ENCODE measurements at regions not wholly inside any gene's neighbourhood (a gene's known extent, or its start where the extent isn't known, plus 50 kb on each side); places are given as distances from the start of the nearest gene placed in this dataset.
"Not testable (repeated sequence)": the region's sequence is repeated elsewhere in the genome, so short reads cannot be mapped to it uniquely, and the experiment has no call there.

DNA sequence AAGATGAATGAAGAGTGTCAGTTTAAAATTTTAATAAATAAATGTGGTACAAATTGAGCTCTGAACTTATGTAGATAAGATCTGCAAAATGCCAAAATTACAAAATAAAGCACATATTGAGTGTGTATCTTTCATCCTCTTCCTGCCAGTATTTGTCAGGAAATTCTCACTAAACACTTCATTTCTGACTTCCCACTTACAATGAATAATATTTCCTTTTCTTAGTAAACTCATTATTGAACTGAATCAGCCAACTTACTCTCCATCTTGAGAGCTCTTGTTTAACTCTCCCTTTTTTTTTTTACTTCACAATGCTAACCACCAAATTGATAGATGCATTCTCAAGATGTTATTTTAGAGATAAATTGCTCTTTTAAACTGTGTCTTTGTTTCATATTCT is 1230.2 kb downstream of the JRKL start:
- Histone ChIP-seq H3K36me3 (replicated peaks; ENCODE audit: low read depth, low read length) (no peaks in the 10 kb centered on the region), H3K9ac (ENCODE audit: low read length) (no peak overlapping the region), H3K27ac (ENCODE audit: low read length) (no peak overlapping the region), H3K4me1 (ENCODE audit: low read length) (peaks cover 12% of the 10 kb centered on the region), H3K9me3 (ENCODE audit: insufficient read depth, low read length) (0 out of 2 replicates have a peak, but pooled peaks cover 7% of the 10 kb centered on the region), H2AFZ (ENCODE audit: low read depth, low read length) (no peak overlapping the region), H3K4me3 (ENCODE audit: low read length) (no peak overlapping the region), H3K4me2 (ENCODE audit: low read length) (no peak overlapping the region), H3K79me2 (ENCODE audit: low read length) (no peaks in the 10 kb centered on the region), H3K27me3 (ENCODE audit: low read depth, low read length) (no peaks in the 10 kb centered on the region), H4K20me1 (ENCODE audit: insufficient read depth, low read length) (no peaks in the 10 kb centered on the region)
- TF ChIP-seq EZH2phosphoT487 (IDR thresholded peaks at IDR 0.05; ENCODE audit: low read depth), result no peak
- TF ChIP-seq CTCF (IDR thresholded peaks at IDR 0.05; ENCODE audit: low read depth, low read length), result no peak

GRCh38 chr11:97621282-97621681 is 1231.5 kb downstream of the JRKL start:
- no peak overlapping the region for H3K9ac ChIP-seq (ENCODE audit: low read length)
- no peaks in the 10 kb centered on the region for H3K27me3 ChIP-seq (ENCODE audit: low read depth, low read length)
- no peak overlapping the region for H2AFZ ChIP-seq (ENCODE audit: low read depth, low read length)
- H3K9me3 ChIP-seq (ENCODE audit: insufficient read depth, low read length), result 0 out of 2 replicates have a peak, but pooled peaks cover 7% of the 10 kb centered on the region
- H3K27ac ChIP-seq (ENCODE audit: low read length), result no peak overlapping the region
- no peak overlapping the region for H3K4me3 ChIP-seq (ENCODE audit: low read length)
- no peaks in the 10 kb centered on the region for H4K20me1 ChIP-seq (ENCODE audit: insufficient read depth, low read length)
- H3K4me1 ChIP-seq (ENCODE audit: low read length), result peaks cover 12% of the 10 kb centered on the region
- TF ChIP-seq CTCF (IDR thresholded peaks at IDR 0.05; ENCODE audit: low read depth, low read length), result no peak
- no peak for TF ChIP-seq EZH2phosphoT487 (IDR thresholded peaks at IDR 0.05; ENCODE audit: low read depth)
- H3K4me2 ChIP-seq (ENCODE audit: low read length), result no peak overlapping the region
- no peaks in the 10 kb centered on the region for H3K79me2 ChIP-seq (ENCODE audit: low read length)
- no peaks in the 10 kb centered on the region for H3K36me3 ChIP-seq (replicated peaks; ENCODE audit: low read depth, low read length)

DNA sequence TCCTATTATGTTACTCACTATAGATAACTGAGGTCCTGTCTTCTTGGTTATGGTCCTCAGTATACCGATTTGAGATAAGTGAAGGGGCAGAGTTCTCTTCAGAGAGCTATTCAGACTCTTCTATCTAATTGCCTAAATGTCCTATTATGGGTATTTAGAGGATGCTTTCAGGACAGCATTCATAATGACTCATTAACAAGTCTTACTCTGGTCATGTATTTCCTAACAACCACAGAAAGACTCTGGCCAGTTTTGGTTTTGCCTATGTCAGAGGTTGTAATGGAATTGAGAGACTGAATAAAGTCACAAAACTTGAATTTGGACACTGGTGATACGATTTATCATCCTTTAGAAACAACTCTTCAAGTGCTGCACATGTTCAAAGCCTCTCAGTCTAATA is 1233.0 kb downstream of the JRKL start:
- Histone ChIP-seq H4K20me1 (ENCODE audit: insufficient read depth, low read length) (no peaks in the 10 kb centered on the region), H2AFZ (ENCODE audit: low read depth, low read length) (no peak overlapping the region), H3K4me3 (ENCODE audit: low read length) (no peak overlapping the region), H3K79me2 (ENCODE audit: low read length) (no peaks in the 10 kb centered on the region), H3K36me3 (replicated peaks; ENCODE audit: low read depth, low read length) (no peaks in the 10 kb centered on the region), H3K27me3 (ENCODE audit: low read depth, low read length) (no peaks in the 10 kb centered on the region), H3K4me1 (ENCODE audit: low read length) (peaks cover 12% of the 10 kb centered on the region), H3K27ac (ENCODE audit: low read length) (no peak overlapping the region), H3K9me3 (ENCODE audit: insufficient read depth, low read length) (no peaks in the 10 kb centered on the region), H3K4me2 (ENCODE audit: low read length) (no peak overlapping the region), H3K9ac (ENCODE audit: low read length) (no peak overlapping the region)
- no peak for TF ChIP-seq CTCF (IDR thresholded peaks at IDR 0.05; ENCODE audit: low read depth, low read length)
- TF ChIP-seq EZH2phosphoT487 (IDR thresholded peaks at IDR 0.05; ENCODE audit: low read depth), result no peak

GRCh38 chr11:97636741-97637140 is 1246.9 kb downstream of the JRKL start:
- not testable (repeated sequence) for H3K4me3 ChIP-seq (ENCODE audit: low read length)

GRCh38 chr11:97637701-97638100 is 1247.9 kb downstream of the JRKL start:
- no peak overlapping the region for H3K27ac ChIP-seq (ENCODE audit: low read length)
- H2AFZ ChIP-seq (ENCODE audit: low read depth, low read length), result no peak overlapping the region
- H3K9ac ChIP-seq (ENCODE audit: low read length), result no peak overlapping the region
- H3K4me1 ChIP-seq (ENCODE audit: low read length), result no peaks in the 10 kb centered on the region
- H3K27me3 ChIP-seq (ENCODE audit: low read depth, low read length), result no peaks in the 10 kb centered on the region
- H3K79me2 ChIP-seq (ENCODE audit: low read length), result no peaks in the 10 kb centered on the region
- no peaks in the 10 kb centered on the region for H3K36me3 ChIP-seq (replicated peaks; ENCODE audit: low read depth, low read length)
- H3K4me2 ChIP-seq (ENCODE audit: low read length), result no peak overlapping the region
- TF ChIP-seq CTCF (IDR thresholded peaks at IDR 0.05; ENCODE audit: low read depth, low read length), result no peak
- TF ChIP-seq EZH2phosphoT487 (IDR thresholded peaks at IDR 0.05; ENCODE audit: low read depth), result no peak
- H3K4me3 ChIP-seq (ENCODE audit: low read length), result no peak overlapping the region
- no peaks in the 10 kb centered on the region for H3K9me3 ChIP-seq (ENCODE audit: insufficient read depth, low read length)
- H4K20me1 ChIP-seq (ENCODE audit: insufficient read depth, low read length), result no peaks in the 10 kb centered on the region

More at GRCh38 chr11:97636741-97637140, 1246.9 kb downstream of the JRKL start:
- not testable (repeated sequence) for H3K4me2 ChIP-seq (ENCODE audit: low read length); H3K36me3 ChIP-seq (replicated peaks; ENCODE audit: low read depth, low read length); H3K4me1 ChIP-seq (ENCODE audit: low read length); H3K27ac ChIP-seq (ENCODE audit: low read length); H4K20me1 ChIP-seq (ENCODE audit: insufficient read depth, low read length); H3K9me3 ChIP-seq (ENCODE audit: insufficient read depth, low read length); H2AFZ ChIP-seq (ENCODE audit: low read depth, low read length); H3K79me2 ChIP-seq (ENCODE audit: low read length); H3K27me3 ChIP-seq (ENCODE audit: low read depth, low read length); H3K9ac ChIP-seq (ENCODE audit: low read length)

Measured in OCI-LY3 (cell line).